ENCODE measurements at regions not wholly inside any gene's neighbourhood (a gene's known extent, or its start where the extent isn't known, plus 50 kb on each side); places are given as distances from the start of the nearest gene placed in this dataset.

- H3K36me3 ChIP-seq = no peaks in the 10 kb centered on the region
- no peaks in the 10 kb centered on the region for H3K4me1 ChIP-seq (ENCODE audit: insufficient read depth)
- intact Hi-C loops (cut with DNase I) = no loop called here
- no peaks in the 10 kb centered on the region for H3K9me3 ChIP-seq
- DNase-seq = no peak
- no peak overlapping the region for H3K4me3 ChIP-seq
- H3K27ac ChIP-seq = no peak overlapping the region
- 77 to 95% (median 95%) methylated on average over 5 of the region's 5 CpGs for WGBS, 3 donors
- TF ChIP-seq EP300 (IDR thresholded peaks at IDR 0.05) (no peak), POLR2A (IDR thresholded peaks at IDR 0.05) (no peak), CTCF (IDR thresholded peaks at IDR 0.05) (no peak)
- H3K27me3 ChIP-seq = no peaks in the 10 kb centered on the region
Measured at GRCh38 chr18:44171301-44171700, 509.4 kb upstream of the SETBP1 start.

- WGBS, 3 donors = 95 to 96% (median 95%) methylated on average over 2 of the region's 2 CpGs
- TF ChIP-seq EP300 (IDR thresholded peaks at IDR 0.05) (no peak), POLR2A (IDR thresholded peaks at IDR 0.05) (no peak), CTCF (IDR thresholded peaks at IDR 0.05) (no peak)
- Histone ChIP-seq H3K27ac (no peak overlapping the region), H3K27me3 (no peaks in the 10 kb centered on the region), H3K4me3 (no peak overlapping the region), H3K9me3 (no peaks in the 10 kb centered on the region), H3K36me3 (no peaks in the 10 kb centered on the region), H3K4me1 (ENCODE audit: insufficient read depth) (no peaks in the 10 kb centered on the region)
- no peak for DNase-seq
- intact Hi-C loops (cut with DNase I) = no loop called here
Measured at GRCh38 chr18:44175891-44176290, 504.8 kb upstream of the SETBP1 start.

- intact Hi-C loops (cut with DNase I) = no loop called here
Measured at GRCh38 chr18:44178476-44178875, 502.2 kb upstream of the SETBP1 start.

GRCh38 chr18:44179693-44180092 is 501.0 kb upstream of the SETBP1 start:
- no peaks in the 10 kb centered on the region for H3K9me3 ChIP-seq
- no peak overlapping the region for H3K27ac ChIP-seq
- intact Hi-C loops (cut with DNase I) = no loop called here
- WGBS, 3 donors = 94 to 99% (median 98%) methylated on average over 10 of the region's 10 CpGs
- no peak overlapping the region for H3K4me3 ChIP-seq
- no peaks in the 10 kb centered on the region for H3K36me3 ChIP-seq
- no peak for TF ChIP-seq EP300 (IDR thresholded peaks at IDR 0.05)
- TF ChIP-seq CTCF (IDR thresholded peaks at IDR 0.05) = no peak
- TF ChIP-seq POLR2A (IDR thresholded peaks at IDR 0.05) = no peak
- no peaks in the 10 kb centered on the region for H3K27me3 ChIP-seq
- DNase-seq = no peak
- no peaks in the 10 kb centered on the region for H3K4me1 ChIP-seq (ENCODE audit: insufficient read depth)

More at GRCh38 chr18:44178476-44178875, 502.2 kb upstream of the SETBP1 start:
- H3K9me3 ChIP-seq = no peaks in the 10 kb centered on the region
- no peaks in the 10 kb centered on the region for H3K27me3 ChIP-seq
- WGBS, 3 donors = 46 to 55% (median 49%) methylated on average over 2 of the region's 2 CpGs
- peak in 3 of 5 donors; percentile 15 to 18 (median 17) for DNase-seq
- H3K27ac ChIP-seq = no peak overlapping the region
- TF ChIP-seq CTCF (IDR thresholded peaks at IDR 0.05) (no peak), EP300 (IDR thresholded peaks at IDR 0.05) (no peak), POLR2A (IDR thresholded peaks at IDR 0.05) (no peak)
- H3K4me1 ChIP-seq (ENCODE audit: insufficient read depth) = no peaks in the 10 kb centered on the region
- no peaks in the 10 kb centered on the region for H3K36me3 ChIP-seq
- no peak overlapping the region for H3K4me3 ChIP-seq

- H3K4me3 ChIP-seq = no peak overlapping the region
- intact Hi-C loops (cut with DNase I) = no loop called here
- no peaks in the 10 kb centered on the region for H3K4me1 ChIP-seq (ENCODE audit: insufficient read depth)
- no peaks in the 10 kb centered on the region for H3K36me3 ChIP-seq
- no peak for TF ChIP-seq POLR2A (IDR thresholded peaks at IDR 0.05)
- TF ChIP-seq EP300 (IDR thresholded peaks at IDR 0.05) = no peak
- TF ChIP-seq CTCF (IDR thresholded peaks at IDR 0.05) = no peak
- no peak overlapping the region for H3K27ac ChIP-seq
- no peaks in the 10 kb centered on the region for H3K9me3 ChIP-seq
- WGBS, 3 donors = 83 to 89% (median 84%) methylated on average over 1 of the region's 1 CpG
- H3K27me3 ChIP-seq = no peaks in the 10 kb centered on the region
- no peak for DNase-seq
Measured at GRCh38 chr18:44180683-44181082, 500.0 kb upstream of the SETBP1 start.
